H1 (cell line): ENCODE measurements at regions not wholly inside any gene's neighbourhood (a gene's known extent, or its start where the extent isn't known, plus 50 kb on each side); places are given as distances from the start of the nearest gene placed in this dataset.

Source experiments
- GABPA ChIP-seq: IDR thresholded peaks from 2 replicates; pipeline ENCODE4 v1.6.1; 2011; ENCODE audit warnings: mild to moderate bottlenecking, low read length, moderate library complexity, borderline replicate concordance; ENCODE audit not compliant: insufficient read depth
- JUND ChIP-seq: IDR thresholded peaks from 2 replicates; pipeline ENCODE4 v1.6.1; 2011; ENCODE audit warnings: mild to moderate bottlenecking, improper control_type of control experiment, low read length
- PHF8 ChIP-seq: fragments of 200-600 bp; sonication (generic); conservative IDR thresholded peaks from 2 replicates; pipeline ENCODE4 v1.7.1; 2012; ENCODE audit warnings: low read depth, mild to moderate bottlenecking, inconsistent platforms, low read length, moderate library complexity
- SIN3A ChIP-seq, 2 experiments: IDR thresholded peaks in 1 of 2; conservative IDR thresholded peaks in 1 of 2; 2 replicates each; pipeline ENCODE4 v1.6.1; 2011 to 2012; ENCODE audit warnings: low read length in 2 of 2, improper control_type of control experiment in 1 of 2, low read depth in 1 of 2, mild to moderate bottlenecking in 1 of 2
- SUZ12 ChIP-seq: fragments of 200-600 bp; sonication (generic); IDR thresholded peaks from 2 replicates; pipeline ENCODE4 v1.6.1; 2012; ENCODE audit warnings: mild to moderate bottlenecking, inconsistent platforms, low read length, moderate library complexity, mixed read lengths

DNA sequence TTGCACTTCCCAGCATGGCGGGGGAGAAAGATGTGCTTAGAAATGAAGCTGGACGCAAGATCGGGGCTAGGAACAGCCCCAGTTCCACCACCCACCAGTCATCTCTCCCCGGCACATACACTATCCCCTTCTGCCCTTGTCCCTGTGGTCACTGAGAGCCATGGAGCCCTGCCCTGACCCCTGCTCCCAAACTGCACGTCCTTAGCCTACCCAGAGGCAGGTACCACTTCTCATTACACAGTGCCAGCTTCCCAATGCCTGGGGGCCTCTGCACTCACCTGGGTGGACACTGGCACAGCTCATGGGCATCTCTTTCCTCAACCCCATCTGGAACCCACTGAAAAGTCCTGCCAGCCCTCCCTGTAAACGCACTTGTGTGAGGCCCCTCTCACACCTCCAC is 139.3 kb upstream of the PRR20G start (continued):
- TF ChIP-seq SIN3A (conservative IDR thresholded peaks at IDR 0.05 in 1 of 2, IDR thresholded peaks at IDR 0.05 in 1 of 2; ENCODE audit: low read depth in 1 of 2, low read length in 2 of 2) (no peak), PHF8 (no peak), JUND (no peak), SUZ12 (no peak), GABPA (no peak)
